ENCODE measurements at regions not wholly inside any gene's neighbourhood (a gene's known extent, or its start where the extent isn't known, plus 50 kb on each side); places are given as distances from the start of the nearest gene placed in this dataset.

GRCh38 chr13:105031306-105031705, 1504.2 kb downstream of the EFNB2 start:
- ChIA-PET CTCF (ENCODE audit: partially characterized antibody) (no interaction called here), POLR2A (ENCODE audit: partially characterized antibody) (no interaction called here)
- Histone ChIP-seq H3K18ac (ENCODE audit: extremely low read depth, low read length) (peak overlapping the region; percentile 39; the same call in 1 of the 2 replicates), H3K79me1 (ENCODE audit: low read depth, low read length) (no peaks in the 10 kb centered on the region), H3K79me2 (ENCODE audit: control insufficient read depth in 1 of 2, insufficient read depth in 2 of 2, low read length in 2 of 2) (no peaks in the 10 kb centered on the region), H4K20me1 (replicated peaks in 1 of 2; ENCODE audit: control insufficient read depth in 1 of 2, insufficient read depth in 2 of 2, low read length in 2 of 2) (no peaks in the 10 kb centered on the region), H3K4ac (replicated peaks; ENCODE audit: insufficient read length, low read depth, low read length) (no peak overlapping the region), H2AFZ (ENCODE audit: low read length) (0 out of 2 replicates have a peak overlapping the region, but pooled peaks have one; percentile 1), H3K4me1 (replicated peaks in 1 of 4; ENCODE audit: control insufficient read depth in 3 of 4, insufficient read depth in 4 of 4, low read length in 3 of 4) (peaks cover 0 to 15% (median 2%) of the 10 kb centered on the region in 4 experiments; a peak in 2 of 7 replicates), H3K23ac (ENCODE audit: insufficient read length) (no peak overlapping the region), H2BK20ac (ENCODE audit: low read length) (no peak overlapping the region), H2BK15ac (ENCODE audit: low read length) (no peak overlapping the region), H3K27me3 (replicated peaks in 1 of 4; ENCODE audit: control insufficient read depth in 3 of 4, extremely low read depth in 1 of 4, insufficient read depth in 3 of 4, low read length in 3 of 4) (no peaks in the 10 kb centered on the region), H3K9me3 (ENCODE audit: insufficient read depth in 2 of 2, low read depth in 1 of 2, low read length in 1 of 2) (no peaks in the 10 kb centered on the region), H4K91ac (replicated peaks; ENCODE audit: insufficient read length, low read length) (no peak overlapping the region), H3K14ac (ENCODE audit: insufficient read length) (no peak overlapping the region), H2BK12ac (ENCODE audit: low read depth, low read length) (no peak overlapping the region), H3K27ac (ENCODE audit: low read depth, low read length) (no peak overlapping the region), H3K4me2 (ENCODE audit: insufficient read depth in 1 of 2, low read depth in 2 of 2, low read length in 2 of 2) (no peak overlapping the region), H3K4me3 (ENCODE audit: extremely low read depth in 1 of 4, insufficient read depth in 2 of 4, low read depth in 3 of 4, low read length in 4 of 4) (no peak overlapping the region), H4K5ac (ENCODE audit: insufficient read length, low read depth, low read length) (no peak overlapping the region), H3K9ac (replicated peaks in 1 of 4; ENCODE audit: extremely low read depth in 1 of 4, low read depth in 3 of 4, low read length in 3 of 4) (no peak overlapping the region), H2AK5ac (ENCODE audit: low read depth, low read length) (no peak overlapping the region), H3K36me3 (ENCODE audit: control insufficient read depth in 2 of 4, insufficient read depth in 4 of 4, low read length in 3 of 4) (no peaks in the 10 kb centered on the region), H3K23me2 (ENCODE audit: low read depth, low read length) (no peaks in the 10 kb centered on the region), H2BK5ac (ENCODE audit: low read depth, low read length) (no peak overlapping the region), H3K56ac (replicated peaks; ENCODE audit: insufficient read length, low read depth, low read length) (no peak overlapping the region), H2BK120ac (replicated peaks; ENCODE audit: low read depth, low read length) (no peak overlapping the region), H4K8ac (ENCODE audit: extremely low read depth, insufficient read depth, low read length) (no peak overlapping the region)
- no peak for DNase-seq (ENCODE audit: low read depth in 1 of 2, low spot score in 2 of 2)
- no peak for FAIRE-seq
- whole genome bisulfite sequencing, 2 experiments (ENCODE audit: extremely low coverage in 1 of 2, insufficient coverage in 1 of 2, insufficient read length in 1 of 2, insufficient replicate concordance in 2 of 2, low coverage in 1 of 2, low lambda C conversion rate in 2 of 2, missing lambda C conversion rate in 1 of 2): 91% methylated on average over 5 of the region's 5 CpGs; no CpG with 5 or more reads in 1 of the 2 experiments
- no peak for TF ChIP-seq ATF2 (IDR thresholded peaks at IDR 0.05; ENCODE audit: low read length)
- TF ChIP-seq TEAD4 (IDR thresholded peaks at IDR 0.05; ENCODE audit: low read depth, low read length): no peak
- no peak for TF ChIP-seq BCL11A (IDR thresholded peaks at IDR 0.05; ENCODE audit: low read depth in 2 of 2, low read length in 2 of 2)
- no peak for TF ChIP-seq SP1 (IDR thresholded peaks at IDR 0.05; ENCODE audit: low read depth, low read length)
- no peak for TF ChIP-seq TBP (IDR thresholded peaks at IDR 0.05; ENCODE audit: low read depth, low read length)
- TF ChIP-seq SRF (IDR thresholded peaks at IDR 0.05; ENCODE audit: low read depth, low read length): no peak
- TF ChIP-seq NRF1 (IDR thresholded peaks at IDR 0.05; ENCODE audit: low read depth, low read length): no peak
- TF ChIP-seq EGR1 (IDR thresholded peaks at IDR 0.05; ENCODE audit: borderline replicate concordance, low read depth, low read length): no peak
- no peak for TF ChIP-seq CHD2 (IDR thresholded peaks at IDR 0.05; ENCODE audit: low read length)
- no peak for TF ChIP-seq TAF7 (optimal IDR thresholded peaks at IDR 0.05; ENCODE audit: borderline replicate concordance, low read depth, low read length)
- TF ChIP-seq CREB1 (IDR thresholded peaks at IDR 0.05): no peak
- no peak for TF ChIP-seq CBX5 (IDR thresholded peaks at IDR 0.05; ENCODE audit: low read depth, low read length)
- no peak for TF ChIP-seq POLR2AphosphoS5 (IDR thresholded peaks at IDR 0.05; ENCODE audit: low read depth, low read length)
- no peak for TF ChIP-seq ASH2L (IDR thresholded peaks at IDR 0.05; ENCODE audit: low read length)
- TF ChIP-seq CBX8 (IDR thresholded peaks at IDR 0.05; ENCODE audit: borderline replicate concordance, low read depth, low read length): no peak
- no peak for TF ChIP-seq JUN (IDR thresholded peaks at IDR 0.05; ENCODE audit: low read depth, low read length)
